ENCODE measurements at regions not wholly inside any gene's neighbourhood (a gene's known extent, or its start where the extent isn't known, plus 50 kb on each side); places are given as distances from the start of the nearest gene placed in this dataset.

GRCh38 chr2:137862651-137863050 is 101.6 kb upstream of the HNMT start:
- no peaks in the 10 kb centered on the region for H3K4me1 ChIP-seq
- no peaks in the 10 kb centered on the region for H3K27me3 ChIP-seq (ENCODE audit: low read depth)
- no peaks in the 10 kb centered on the region for H3K36me3 ChIP-seq
- no peak overlapping the region for H3K4me3 ChIP-seq
- H3K9me3 ChIP-seq: no peaks in the 10 kb centered on the region
- H3K27ac ChIP-seq: no peak overlapping the region
- ATAC-seq (no peak), DNase-seq (no peak)
- intact Hi-C loops (cut with DNase I): no loop called here
- no peak for TF ChIP-seq CTCF (IDR thresholded peaks at IDR 0.05)

DNA sequence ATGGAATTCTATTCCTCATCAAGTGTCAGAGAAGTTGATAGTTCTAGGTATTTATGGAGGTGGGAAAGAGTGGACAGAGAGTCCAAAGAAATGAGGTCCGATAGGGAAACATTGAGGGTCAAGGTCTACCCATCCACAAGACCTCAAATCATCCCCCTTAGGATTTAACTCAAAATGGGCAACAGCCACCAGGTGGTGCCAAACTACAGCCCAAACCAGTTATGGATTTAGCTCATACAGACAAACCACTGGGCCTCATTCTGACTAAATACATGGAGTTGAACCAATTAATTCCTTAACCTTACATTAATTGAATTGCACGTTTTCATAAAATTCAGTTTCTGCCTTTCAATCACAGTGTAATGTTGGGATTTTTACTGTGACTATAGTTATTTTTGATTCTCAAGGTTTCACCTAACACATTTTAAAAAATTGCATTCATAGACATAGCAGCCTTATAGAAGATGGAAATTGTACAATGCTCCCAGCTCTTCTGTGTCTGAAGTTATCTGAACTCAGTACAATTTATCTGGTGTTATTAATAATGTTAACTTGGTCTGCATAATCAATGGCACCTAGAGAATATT is 98.2 kb upstream of the HNMT start:
- no peaks in the 10 kb centered on the region for H3K36me3 ChIP-seq
- intact Hi-C loops (cut with DNase I): no loop called here
- peak; percentile 61 for TF ChIP-seq CTCF (IDR thresholded peaks at IDR 0.05)
- H3K27ac ChIP-seq: no peak overlapping the region
- DNase-seq: no peak
- H3K4me3 ChIP-seq: no peak overlapping the region
- H3K9me3 ChIP-seq: no peaks in the 10 kb centered on the region
- ATAC-seq: peak in 1 of 2 donors; percentile 68
- H3K4me1 ChIP-seq: no peaks in the 10 kb centered on the region
- H3K27me3 ChIP-seq (ENCODE audit: low read depth): no peaks in the 10 kb centered on the region

DNA sequence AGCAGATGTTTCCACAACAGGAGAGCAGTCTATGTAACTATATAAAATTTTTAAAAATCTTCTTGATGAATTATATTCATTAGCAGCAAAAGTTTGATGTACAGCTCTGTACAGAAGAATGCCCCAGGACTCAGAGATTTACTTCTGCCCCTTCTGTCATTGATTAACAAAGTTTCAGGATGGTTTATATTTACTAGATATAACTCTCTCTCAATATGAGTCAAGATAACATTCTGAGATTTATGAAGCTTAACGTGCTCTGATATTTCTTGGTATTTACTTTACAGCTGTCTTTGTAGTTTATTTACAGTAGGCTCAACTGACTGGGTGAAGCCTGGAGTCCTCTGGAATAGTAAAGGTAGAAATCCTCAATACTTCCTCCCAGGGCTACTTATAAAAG is 93.6 kb upstream of the HNMT start:
- Histone ChIP-seq H3K9me3 (no peaks in the 10 kb centered on the region), H3K36me3 (no peaks in the 10 kb centered on the region), H3K27ac (no peak overlapping the region), H3K4me3 (no peak overlapping the region), H3K27me3 (ENCODE audit: low read depth) (no peaks in the 10 kb centered on the region), H3K4me1 (no peaks in the 10 kb centered on the region)
- DNase-seq (no peak), ATAC-seq (no peak)
- intact Hi-C loops (cut with DNase I): no loop called here
- no peak for TF ChIP-seq CTCF (IDR thresholded peaks at IDR 0.05)

DNA sequence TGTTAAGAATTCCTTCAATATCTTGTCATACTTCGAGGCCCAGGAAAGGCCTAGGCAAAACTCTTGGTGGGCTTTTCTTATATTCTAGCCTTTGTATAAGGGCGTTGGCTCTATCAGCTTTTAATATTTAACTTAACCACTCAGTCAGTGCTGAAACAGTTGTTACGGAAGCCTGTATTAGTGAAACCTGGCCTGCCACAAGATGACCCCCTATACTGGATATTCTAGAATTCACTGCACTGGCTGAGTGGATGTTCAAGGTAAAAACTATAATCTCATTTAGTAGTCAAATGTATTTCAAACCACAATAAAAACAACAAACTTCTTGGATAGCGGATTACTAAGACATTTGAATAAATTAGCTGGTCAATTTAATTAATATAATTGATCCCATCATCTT is 91.7 kb upstream of the HNMT start:
- Histone ChIP-seq H3K9me3 (no peaks in the 10 kb centered on the region), H3K4me3 (no peak overlapping the region), H3K27ac (no peak overlapping the region), H3K4me1 (no peaks in the 10 kb centered on the region), H3K36me3 (no peaks in the 10 kb centered on the region), H3K27me3 (ENCODE audit: low read depth) (no peaks in the 10 kb centered on the region)
- DNase-seq (no peak), ATAC-seq (no peak)
- intact Hi-C loops (cut with DNase I): no loop called here
- no peak for TF ChIP-seq CTCF (IDR thresholded peaks at IDR 0.05)

GRCh38 chr2:137873536-137874244 is 90.6 kb upstream of the HNMT start:
- H3K36me3 ChIP-seq: no peaks in the 10 kb centered on the region
- intact Hi-C loops (cut with DNase I): no loop called here
- DNase-seq: no peak
- no peaks in the 10 kb centered on the region for H3K4me1 ChIP-seq
- no peaks in the 10 kb centered on the region for H3K27me3 ChIP-seq (ENCODE audit: low read depth)
- no peak overlapping the region for H3K27ac ChIP-seq
- no peak for TF ChIP-seq CTCF (IDR thresholded peaks at IDR 0.05)
- no peaks in the 10 kb centered on the region for H3K9me3 ChIP-seq
- ATAC-seq: no peak
- H3K4me3 ChIP-seq: no peak overlapping the region
